AG08395 (cell line): ENCODE measurements at regions not wholly inside any gene's neighbourhood (a gene's known extent, or its start where the extent isn't known, plus 50 kb on each side); places are given as distances from the start of the nearest gene placed in this dataset.

ENCODE experiments used
- DNase-seq: peaks from one replicate; pipeline ENCODE4 v3.0.0; 2012; ENCODE audit warnings: mixed read lengths, low spot score

GRCh38 chr2:8472545-8473323 is 209.1 kb upstream of the ID2 start:
- DNase-seq: no peak

DNA sequence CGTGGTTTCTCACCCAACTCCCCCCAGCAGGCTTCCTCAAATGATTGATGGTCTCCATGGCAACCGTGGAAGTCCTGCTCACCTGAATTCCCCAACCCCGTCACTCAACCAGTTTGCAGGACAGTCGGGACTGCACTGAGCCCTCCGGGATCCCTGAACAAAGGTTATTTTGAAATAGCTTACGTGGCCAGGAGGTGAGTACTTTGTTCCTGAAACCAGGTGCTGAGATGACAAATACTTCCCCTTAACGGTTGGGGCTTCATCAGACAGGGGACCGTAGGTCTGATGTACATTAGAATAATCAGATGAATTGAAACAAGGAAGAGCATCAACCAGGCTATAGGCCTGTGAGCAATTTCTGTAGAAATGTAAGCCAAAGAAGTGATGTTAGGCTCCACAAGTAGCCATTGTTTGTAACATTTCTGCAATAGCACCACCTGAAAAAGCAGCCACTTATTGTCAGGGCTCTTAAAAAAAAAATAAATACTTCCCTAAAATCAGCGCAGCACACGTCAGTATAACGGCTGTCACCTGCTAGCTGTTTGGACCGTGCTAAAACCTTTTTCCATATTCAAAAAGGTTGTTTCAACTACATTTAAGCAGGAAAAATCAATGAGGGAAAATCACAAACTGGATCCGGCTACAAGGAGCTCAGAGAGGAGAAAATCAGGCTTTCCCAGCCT is 206.4 kb upstream of the ID2 start:
- DNase-seq: no peak

DNA sequence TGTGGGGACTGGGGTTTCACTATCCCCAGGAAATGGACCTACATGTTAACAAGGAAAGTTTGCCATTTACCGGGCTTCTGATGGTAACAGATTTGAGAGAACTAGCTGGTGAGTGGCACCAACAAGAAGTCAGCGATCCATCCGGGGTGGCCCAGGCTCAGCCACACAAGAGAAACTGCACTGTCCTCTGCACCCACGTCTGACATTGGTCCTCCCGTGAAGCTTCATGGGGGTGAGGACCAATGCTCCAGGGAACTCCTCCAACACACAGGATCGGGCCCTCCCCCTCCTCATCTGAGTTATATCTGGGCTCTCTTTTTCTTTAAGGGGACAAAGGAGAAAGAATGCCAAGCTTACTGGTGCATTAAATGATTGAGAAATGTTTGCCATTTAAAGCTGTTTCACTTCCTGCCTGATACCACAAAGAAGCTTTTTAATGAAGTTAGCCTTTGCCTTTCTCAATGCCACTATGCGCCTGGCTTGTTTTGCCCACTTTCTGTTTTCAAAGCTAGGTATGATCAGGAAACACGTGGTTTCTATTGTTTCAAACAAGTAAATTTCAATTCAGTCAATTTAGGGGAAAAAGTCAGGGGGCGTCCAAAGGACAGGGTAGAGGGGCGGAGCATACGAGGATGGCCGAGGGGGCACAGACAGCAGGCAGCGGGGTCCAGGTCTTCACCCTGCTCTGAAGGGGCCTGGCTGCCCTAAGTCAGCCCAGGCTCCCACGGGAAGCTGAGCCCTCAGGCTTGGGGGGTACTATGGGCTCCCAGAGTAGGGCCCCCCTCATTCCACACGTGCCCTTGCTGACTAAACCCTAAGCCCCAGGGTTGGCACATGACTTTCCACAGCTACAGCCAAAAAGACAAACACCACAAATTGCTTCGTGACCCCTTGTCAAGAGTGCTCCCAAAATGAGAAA is 204.0 kb upstream of the ID2 start:
- DNase-seq: no peak

GRCh38 chr2:8478471-8478793 is 203.4 kb upstream of the ID2 start:
- DNase-seq: no peak

- DNase-seq: no peak
Observed at GRCh38 chr2:8479298-8479697, 202.6 kb upstream of the ID2 start.

GRCh38 chr2:8480915-8481314 is 200.9 kb upstream of the ID2 start:
- DNase-seq: no peak

GRCh38 chr2:8481463-8482009 is 200.3 kb upstream of the ID2 start:
- DNase-seq: no peak

GRCh38 chr2:8482432-8482831 is 199.4 kb upstream of the ID2 start:
- DNase-seq: no peak

- DNase-seq: no peak
Observed at GRCh38 chr2:8484502-8485283, 197.2 kb upstream of the ID2 start.

DNA sequence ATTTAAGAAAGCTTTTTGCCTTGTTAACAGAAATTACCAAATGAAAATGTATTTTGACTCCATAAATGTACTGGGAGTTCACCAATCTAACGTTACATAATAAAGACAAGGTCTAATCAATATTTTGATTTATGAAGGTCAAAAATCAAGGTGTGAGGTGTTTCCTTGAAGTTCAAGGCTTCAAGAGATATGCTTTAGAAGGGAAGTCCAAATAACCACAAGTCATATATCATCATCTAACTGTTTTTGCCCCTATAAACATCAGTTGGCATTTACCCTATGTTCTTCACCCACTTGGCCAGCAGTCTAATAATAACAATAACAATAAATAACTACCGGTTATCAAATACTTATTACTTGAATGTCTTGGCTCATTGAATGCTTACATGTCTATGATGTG is 196.1 kb upstream of the ID2 start:
- no peak for DNase-seq

DNA sequence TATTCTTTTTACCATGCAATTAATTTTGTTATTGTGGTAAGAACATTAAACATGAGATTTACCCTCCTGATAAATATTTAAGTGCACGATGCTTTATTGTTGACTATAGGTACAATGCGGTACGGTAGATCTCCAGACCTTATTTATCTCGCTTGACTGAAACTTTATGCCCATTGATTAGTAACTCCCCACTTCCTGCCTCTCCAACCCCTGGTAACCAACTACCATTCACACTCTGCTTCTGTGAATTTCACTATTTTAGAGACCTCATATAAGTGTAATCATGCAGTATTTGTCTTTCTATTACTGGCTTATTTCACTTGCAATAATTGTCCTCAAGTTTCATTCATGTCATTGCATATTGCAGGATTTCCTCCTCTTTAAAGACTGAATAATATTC is 195.7 kb upstream of the ID2 start:
- DNase-seq: no peak

DNA sequence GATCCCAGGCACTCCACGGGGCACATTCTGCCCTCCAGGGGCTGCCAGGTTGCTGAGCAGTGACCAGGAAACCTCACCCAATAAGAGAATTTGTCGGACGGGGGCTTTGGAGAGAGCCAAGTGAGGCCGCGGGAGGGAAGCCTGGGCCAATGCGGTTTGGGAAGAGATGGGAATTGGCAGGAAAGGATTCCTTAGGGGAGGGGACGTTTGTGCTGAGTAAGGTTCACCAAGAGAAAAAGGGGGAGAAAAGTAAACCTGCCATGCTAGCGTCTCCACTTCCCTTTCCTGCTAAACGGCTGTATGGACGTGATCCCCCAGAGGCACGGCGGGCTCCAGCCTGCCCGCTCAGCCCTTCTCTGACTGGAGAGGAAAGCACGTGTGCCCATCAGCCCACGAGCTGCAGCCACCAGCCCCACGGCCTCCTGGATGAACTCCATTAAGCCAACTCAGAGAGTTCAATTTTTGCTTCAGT is 194.4 kb upstream of the ID2 start:
- no peak for DNase-seq

DNA sequence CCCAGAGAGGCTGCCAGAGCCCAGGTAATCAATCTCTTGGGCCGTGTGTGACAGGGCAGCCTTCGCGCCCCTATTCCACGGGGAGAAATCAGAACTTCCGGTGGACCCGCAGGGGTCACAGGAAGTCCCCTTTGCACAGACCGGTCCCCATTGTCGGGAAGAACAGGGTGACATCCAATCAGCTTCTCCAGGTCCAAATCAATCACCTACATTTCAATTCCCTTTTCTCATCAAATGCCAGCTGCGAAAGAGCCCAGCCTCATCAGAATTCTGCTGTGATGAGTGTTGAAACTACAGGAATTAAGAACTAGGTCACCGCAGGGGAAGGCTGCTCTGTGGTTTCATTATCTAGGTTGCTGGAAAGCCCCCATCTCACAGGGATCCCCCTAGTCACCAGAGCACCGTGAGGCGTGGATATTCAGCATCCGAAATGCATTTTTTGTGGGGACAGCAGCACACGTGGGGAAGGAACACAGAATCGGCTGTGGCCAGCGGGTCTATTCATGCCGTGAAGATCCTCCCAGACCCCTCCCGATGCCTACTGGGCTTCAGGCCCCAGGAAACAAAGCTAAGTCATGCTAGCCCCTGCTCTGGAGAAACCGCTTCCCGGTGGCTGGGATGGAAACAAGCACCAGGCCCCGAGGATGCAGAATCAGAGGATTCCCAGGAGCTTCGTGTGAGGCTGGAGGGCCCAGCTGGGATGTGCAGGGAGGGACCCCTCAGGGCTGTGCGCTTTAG is 193.7 kb upstream of the ID2 start:
- peak; percentile 23 for DNase-seq

GRCh38 chr2:8489221-8489620 is 192.6 kb upstream of the ID2 start:
- no peak for DNase-seq

- no peak for DNase-seq
Observed at GRCh38 chr2:8489751-8490150, 192.1 kb upstream of the ID2 start.

DNA sequence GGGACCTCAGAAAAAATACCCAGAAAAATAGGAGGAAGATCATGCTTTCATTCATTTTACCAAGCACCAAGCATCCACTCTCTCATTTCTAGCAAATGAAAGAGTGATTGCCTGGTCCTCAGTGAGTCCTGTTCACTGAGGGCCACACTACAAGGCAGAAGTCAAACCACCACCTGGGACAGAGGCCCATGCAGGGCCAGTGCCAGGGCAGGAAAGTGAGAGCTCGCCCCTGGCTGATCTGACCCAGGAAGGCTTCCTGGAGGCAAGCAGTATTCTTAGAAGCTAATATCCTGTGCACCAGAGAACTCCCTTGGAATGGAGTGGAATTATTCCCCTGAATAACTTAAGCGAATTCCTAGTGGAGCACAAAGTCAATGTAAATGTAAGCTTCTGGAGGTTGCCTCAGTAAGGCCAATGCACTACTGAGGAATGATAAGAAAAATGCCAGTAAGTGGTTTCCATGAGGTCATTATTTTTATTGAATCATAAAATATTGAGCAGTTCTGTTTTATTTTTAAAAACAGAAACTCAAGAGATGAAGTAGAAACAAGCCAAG is 191.6 kb upstream of the ID2 start:
- DNase-seq: no peak

DNA sequence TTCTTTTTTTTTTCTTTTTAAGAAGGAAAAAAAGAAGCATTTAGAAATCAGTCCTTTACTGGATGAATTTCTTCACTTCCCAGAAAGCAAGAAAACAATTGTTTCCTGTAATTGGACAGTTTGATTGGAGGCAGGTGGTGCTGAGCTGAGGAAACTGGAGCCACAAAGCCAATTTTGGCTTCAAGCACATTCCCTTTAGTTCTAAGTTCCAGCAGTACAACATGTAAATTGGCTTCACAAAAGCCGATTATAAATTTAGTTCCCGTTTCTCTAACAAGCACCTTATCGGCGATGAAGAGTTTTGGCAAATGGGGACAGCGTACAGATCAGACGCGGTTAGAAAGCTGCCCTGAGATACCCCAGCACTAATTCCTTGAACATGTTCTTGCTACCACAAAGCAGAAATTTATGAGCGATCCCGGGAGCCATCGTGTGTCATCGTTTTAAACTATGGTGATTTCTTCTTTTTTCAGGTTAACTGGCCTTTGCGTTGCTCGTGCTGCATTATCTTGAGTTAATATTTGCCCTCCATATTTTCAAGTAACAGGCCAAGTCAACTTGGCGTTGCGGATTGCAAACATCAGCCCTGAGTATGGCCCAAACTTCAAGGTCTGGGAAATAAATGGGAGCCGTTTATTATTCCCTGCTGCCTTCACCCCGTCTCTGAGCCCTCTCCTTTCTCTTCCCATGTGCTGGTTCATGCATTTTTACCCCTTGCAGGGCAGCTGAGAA is 190.4 kb upstream of the ID2 start:
- DNase-seq: peak; percentile 37

DNA sequence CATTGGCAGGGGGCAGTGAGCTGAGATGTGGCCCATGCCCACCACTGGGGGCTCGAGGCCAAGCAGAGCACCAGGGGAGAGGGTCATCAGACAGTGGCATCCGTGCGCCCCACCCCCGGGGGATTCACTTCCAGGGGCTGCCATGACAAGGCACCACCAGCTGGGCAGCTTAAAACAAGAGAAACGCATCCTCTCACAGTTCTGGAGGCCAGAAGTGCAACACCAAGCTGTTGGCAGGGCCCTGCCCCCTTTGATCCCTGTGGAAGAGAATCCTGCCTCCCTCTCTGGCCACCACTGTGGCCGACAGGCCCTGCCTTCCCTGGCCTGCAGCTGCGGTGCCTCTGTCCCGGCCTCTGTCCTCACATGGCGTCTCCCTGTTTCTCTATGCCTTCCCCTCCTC is 187.7 kb upstream of the ID2 start:
- DNase-seq: no peak

- DNase-seq: no peak
Observed at GRCh38 chr2:8494589-8494988, 187.3 kb upstream of the ID2 start.
